ENCODE measurements at regions not wholly inside any gene's neighbourhood (a gene's known extent, or its start where the extent isn't known, plus 50 kb on each side); places are given as distances from the start of the nearest gene placed in this dataset.
"Not testable (repeated sequence)": the region's sequence is repeated elsewhere in the genome, so short reads cannot be mapped to it uniquely, and the experiment has no call there.

DNA sequence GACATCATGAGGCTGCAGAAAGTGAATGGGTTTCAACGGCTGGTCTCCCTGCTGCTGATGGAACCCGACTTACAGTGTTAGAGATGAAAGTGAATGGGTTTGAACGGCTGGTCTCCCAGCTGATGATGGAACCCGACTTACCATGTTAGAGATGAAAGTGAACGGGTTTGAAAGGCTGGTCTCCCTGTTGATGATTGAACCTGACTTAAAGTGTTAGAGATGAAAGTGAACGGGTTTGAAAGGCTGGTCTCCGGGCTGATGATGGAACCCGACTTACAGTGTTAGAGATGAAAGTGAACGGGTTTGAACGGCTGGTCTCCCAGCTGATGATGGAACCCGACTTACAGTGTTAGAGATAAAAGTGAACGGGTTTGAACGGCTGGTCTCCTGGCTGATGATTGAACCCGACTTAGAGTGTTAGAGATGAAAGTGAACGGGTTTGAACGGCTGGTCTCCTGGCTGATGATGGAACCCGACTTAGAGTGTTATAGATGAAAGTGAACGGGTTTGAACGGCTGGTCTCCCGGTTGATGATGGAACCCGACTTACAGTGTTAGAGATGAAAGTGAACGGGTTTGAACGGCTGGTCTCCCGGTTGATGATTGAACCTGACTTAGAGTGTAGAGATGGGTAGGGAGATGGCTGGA is 76.1 kb upstream of the ALKAL2 start:
- intact Hi-C loops (cut with DNase I; ENCODE audit: low total_unique reads): no loop called here
- no peak overlapping the region for H3K4me3 ChIP-seq
- no peaks in the 10 kb centered on the region for H3K27me3 ChIP-seq
- DNase-seq: no peak
- H3K4me1 ChIP-seq: no peaks in the 10 kb centered on the region
- no peaks in the 10 kb centered on the region for H3K36me3 ChIP-seq
- no peaks in the 10 kb centered on the region for H3K9me3 ChIP-seq
- no peak for TF ChIP-seq POLR2A (IDR thresholded peaks at IDR 0.05)
- TF ChIP-seq, protein P1, sequence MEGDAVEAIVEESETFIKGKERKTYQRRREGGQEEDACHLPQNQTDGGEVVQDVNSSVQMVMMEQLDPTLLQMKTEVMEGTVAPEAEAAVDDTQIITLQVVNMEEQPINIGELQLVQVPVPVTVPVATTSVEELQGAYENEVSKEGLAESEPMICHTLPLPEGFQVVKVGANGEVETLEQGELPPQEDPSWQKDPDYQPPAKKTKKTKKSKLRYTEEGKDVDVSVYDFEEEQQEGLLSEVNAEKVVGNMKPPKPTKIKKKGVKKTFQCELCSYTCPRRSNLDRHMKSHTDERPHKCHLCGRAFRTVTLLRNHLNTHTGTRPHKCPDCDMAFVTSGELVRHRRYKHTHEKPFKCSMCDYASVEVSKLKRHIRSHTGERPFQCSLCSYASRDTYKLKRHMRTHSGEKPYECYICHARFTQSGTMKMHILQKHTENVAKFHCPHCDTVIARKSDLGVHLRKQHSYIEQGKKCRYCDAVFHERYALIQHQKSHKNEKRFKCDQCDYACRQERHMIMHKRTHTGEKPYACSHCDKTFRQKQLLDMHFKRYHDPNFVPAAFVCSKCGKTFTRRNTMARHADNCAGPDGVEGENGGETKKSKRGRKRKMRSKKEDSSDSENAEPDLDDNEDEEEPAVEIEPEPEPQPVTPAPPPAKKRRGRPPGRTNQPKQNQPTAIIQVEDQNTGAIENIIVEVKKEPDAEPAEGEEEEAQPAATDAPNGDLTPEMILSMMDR (IDR thresholded peaks at IDR 0.05): no peak
- H3K27ac ChIP-seq: no peak overlapping the region

DNA sequence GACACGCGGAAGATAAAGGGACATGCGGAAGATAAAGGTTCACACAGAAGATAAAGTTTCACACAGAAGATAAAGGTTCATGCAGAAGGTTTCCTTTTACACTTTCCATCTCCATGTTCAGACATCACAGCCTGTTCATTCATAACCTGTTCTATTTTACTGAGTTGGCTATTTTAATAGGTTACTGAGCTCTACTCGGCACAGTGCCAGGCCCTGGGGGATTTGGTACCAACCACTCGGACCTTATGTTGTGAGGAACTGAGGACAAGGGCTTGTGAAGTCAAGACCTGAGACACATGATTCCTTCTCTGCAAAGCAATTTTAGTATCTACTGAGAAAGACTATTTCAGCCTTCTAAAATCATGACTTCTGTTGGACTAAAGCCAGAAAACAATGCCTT is 75.0 kb upstream of the ALKAL2 start:
- no peak for TF ChIP-seq POLR2A (IDR thresholded peaks at IDR 0.05)
- TF ChIP-seq, protein P1 (IDR thresholded peaks at IDR 0.05): no peak
- H3K9me3 ChIP-seq: no peaks in the 10 kb centered on the region
- no peak overlapping the region for H3K4me3 ChIP-seq
- DNase-seq: no peak
- no peak overlapping the region for H3K27ac ChIP-seq
- no peaks in the 10 kb centered on the region for H3K4me1 ChIP-seq
- no peaks in the 10 kb centered on the region for H3K27me3 ChIP-seq
- intact Hi-C loops (cut with DNase I; ENCODE audit: low total_unique reads): no loop called here
- no peaks in the 10 kb centered on the region for H3K36me3 ChIP-seq

DNA sequence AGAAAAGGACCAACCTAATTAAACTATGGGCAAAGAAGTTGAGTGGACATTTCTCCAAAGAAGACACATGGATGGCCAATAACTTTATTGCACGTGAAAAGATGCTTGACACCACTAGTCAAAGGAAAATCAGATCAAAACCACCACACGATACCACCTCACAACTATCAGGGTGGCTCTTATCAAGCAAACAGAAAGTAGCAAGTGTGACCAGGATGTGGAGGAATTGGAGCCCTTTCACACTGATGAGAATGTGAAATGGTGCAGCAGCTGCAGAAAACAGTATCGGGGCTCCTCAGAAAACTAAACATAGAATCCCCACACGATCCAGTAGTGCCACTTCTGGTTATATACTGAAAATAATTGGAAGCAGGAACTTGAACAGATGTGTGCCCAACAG is 72.2 kb upstream of the ALKAL2 start:
- TF ChIP-seq, protein P1 (IDR thresholded peaks at IDR 0.05): no peak
- TF ChIP-seq POLR2A (IDR thresholded peaks at IDR 0.05): no peak

DNA sequence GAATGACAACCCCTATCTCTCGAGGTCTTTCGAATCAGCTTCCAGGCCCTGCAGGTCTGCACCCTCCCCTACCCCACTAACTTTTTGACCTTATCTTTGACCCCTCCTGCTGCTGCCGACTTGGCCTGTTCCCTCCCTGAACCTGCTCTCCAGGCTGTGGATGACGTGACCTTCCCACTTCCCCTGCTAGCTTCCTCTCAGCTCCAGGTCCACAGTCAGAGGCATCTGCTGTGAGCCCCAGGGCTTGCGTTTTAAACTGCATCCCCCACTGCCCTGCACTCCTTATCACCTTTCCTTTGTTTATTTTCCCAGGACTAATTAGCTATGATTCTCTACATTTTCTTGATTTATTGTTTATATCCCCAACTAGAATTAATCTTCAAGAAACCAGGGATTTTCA is 71.2 kb upstream of the ALKAL2 start:
- no peak overlapping the region for H3K4me3 ChIP-seq
- H3K27me3 ChIP-seq: no peaks in the 10 kb centered on the region
- TF ChIP-seq, protein P1 (IDR thresholded peaks at IDR 0.05): no peak
- TF ChIP-seq POLR2A (IDR thresholded peaks at IDR 0.05): no peak
- no peak overlapping the region for H3K27ac ChIP-seq
- no peaks in the 10 kb centered on the region for H3K4me1 ChIP-seq
- no peaks in the 10 kb centered on the region for H3K36me3 ChIP-seq
- no peak for DNase-seq
- H3K9me3 ChIP-seq: no peaks in the 10 kb centered on the region
- intact Hi-C loops (cut with DNase I; ENCODE audit: low total_unique reads): no loop called here

More for the DNA sequence above, 72.2 kb upstream of the ALKAL2 start:
- Histone ChIP-seq H3K4me1 (no peaks in the 10 kb centered on the region), H3K36me3 (no peaks in the 10 kb centered on the region), H3K9me3 (no peaks in the 10 kb centered on the region), H3K27me3 (no peaks in the 10 kb centered on the region), H3K27ac (no peak overlapping the region), H3K4me3 (no peak overlapping the region)
- intact Hi-C loops (cut with DNase I; ENCODE audit: low total_unique reads): no loop called here
- DNase-seq: no peak

DNA sequence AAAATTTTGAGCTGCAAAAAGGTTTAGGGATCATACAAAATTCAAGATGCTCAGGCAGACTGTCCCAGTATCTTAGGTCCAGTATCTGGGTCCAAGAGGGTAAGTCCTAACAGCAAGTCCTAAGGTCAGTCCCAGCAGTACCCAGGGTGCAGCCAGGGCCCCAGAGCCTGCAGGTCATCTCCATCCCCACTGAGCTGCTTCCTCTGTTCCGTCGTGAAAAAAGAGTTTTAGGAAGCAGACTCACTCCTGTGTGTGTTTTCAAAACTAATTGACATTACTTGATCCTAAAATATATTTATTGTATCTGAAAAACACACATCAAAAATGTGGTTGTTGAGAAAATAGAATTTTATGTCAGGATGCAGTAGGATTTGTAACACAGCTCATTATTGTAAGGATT is 69.9 kb upstream of the ALKAL2 start:
- no peaks in the 10 kb centered on the region for H3K36me3 ChIP-seq
- intact Hi-C loops (cut with DNase I; ENCODE audit: low total_unique reads): no loop called here
- no peak for DNase-seq
- no peaks in the 10 kb centered on the region for H3K27me3 ChIP-seq
- TF ChIP-seq POLR2A (IDR thresholded peaks at IDR 0.05): no peak
- TF ChIP-seq, protein P1 (IDR thresholded peaks at IDR 0.05): no peak
- H3K27ac ChIP-seq: no peak overlapping the region
- no peaks in the 10 kb centered on the region for H3K9me3 ChIP-seq
- H3K4me3 ChIP-seq: no peak overlapping the region
- H3K4me1 ChIP-seq: no peaks in the 10 kb centered on the region

DNA sequence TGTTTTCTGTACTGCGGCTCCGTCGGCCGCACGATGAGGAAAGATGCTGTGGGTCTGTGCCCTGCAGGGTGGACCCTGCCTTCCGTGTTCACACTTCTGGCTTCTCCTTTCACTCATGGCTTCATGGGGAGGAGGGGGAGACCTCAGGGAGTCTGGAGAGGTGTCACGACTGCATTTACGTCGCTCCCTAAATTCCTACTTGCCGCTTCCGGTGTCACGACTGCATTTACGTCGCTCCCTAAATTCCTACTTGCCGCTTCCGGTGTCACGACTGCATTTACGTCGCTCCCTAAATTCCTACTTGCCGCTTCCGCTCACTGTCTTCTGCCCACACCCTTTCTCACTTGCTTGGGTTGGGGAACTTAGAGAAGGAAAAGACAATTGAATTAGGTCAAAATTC is 68.4 kb upstream of the ALKAL2 start:
- DNase-seq; H3K4me1 ChIP-seq; intact Hi-C loops (cut with DNase I; ENCODE audit: low total_unique reads); H3K27me3 ChIP-seq; H3K9me3 ChIP-seq; H3K27ac ChIP-seq; H3K36me3 ChIP-seq; H3K4me3 ChIP-seq: not testable (repeated sequence)
